ENCODE measurements at regions not wholly inside any gene's neighbourhood (a gene's known extent, or its start where the extent isn't known, plus 50 kb on each side); places are given as distances from the start of the nearest gene placed in this dataset.

DNA sequence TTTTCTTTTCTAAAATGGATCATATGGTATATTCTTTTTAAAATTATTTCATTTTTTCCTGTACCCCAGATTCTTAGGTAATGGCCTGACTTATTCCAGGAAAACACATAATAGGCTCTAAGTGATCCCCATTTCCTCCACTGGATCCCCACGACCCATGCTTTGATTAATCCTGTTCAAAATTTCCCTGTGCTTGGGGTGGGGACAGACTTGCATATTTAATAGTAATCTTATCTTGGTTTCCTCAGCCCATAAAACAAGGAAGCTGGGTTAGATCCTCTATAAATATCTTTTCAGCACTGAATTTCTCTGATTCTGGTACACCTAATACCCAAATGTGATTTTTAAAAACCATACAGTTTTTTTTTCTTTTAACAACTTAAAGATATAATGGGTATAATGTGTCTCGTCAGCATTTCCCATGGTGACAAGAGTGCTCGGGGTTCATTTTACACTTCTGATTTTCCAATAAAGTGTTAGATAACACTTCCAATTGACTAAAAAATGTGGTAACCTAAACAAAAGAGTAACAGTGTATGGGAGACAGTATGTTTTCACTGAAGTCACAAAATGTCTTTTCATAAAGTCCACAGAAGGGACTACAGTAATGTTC is 693.5 kb upstream of the TENM3 start:
- no peaks in the 10 kb centered on the region for H3K36me3 ChIP-seq (ENCODE audit: control insufficient read depth in 2 of 2, insufficient read depth in 2 of 2, low read length in 1 of 2)
- no peak for FAIRE-seq
- intact Hi-C loops (cut with micrococcal nuclease; ENCODE audit: unreplicated experiment) (no loop called here), in situ Hi-C loops (cut with MboI) (no loop called here)
- H2AFZ ChIP-seq (ENCODE audit: control insufficient read depth, low read depth, low read length), result no peak overlapping the region
- RAD21 ChIA-PET (ENCODE audit: unreplicated experiment), result no interaction called here
- H3K4me1 ChIP-seq (ENCODE audit: control insufficient read depth, insufficient read depth, low read length), result no peaks in the 10 kb centered on the region
- POLR2A ChIA-PET, result no interaction called here
- H3K27me3 ChIP-seq (replicated peaks in 1 of 2; ENCODE audit: control insufficient read depth in 2 of 2, insufficient read depth in 2 of 2, low read length in 1 of 2), result no peaks in the 10 kb centered on the region
- SMC1A ChIA-PET (ENCODE audit: uncharacterized antibody, unreplicated experiment), result no interaction called here
- H3K4me3 ChIP-seq, result no peak overlapping the region
- H3K79me2 ChIP-seq (ENCODE audit: control insufficient read depth, insufficient read depth, low read length), result no peaks in the 10 kb centered on the region
- H3K9me3 ChIP-seq (replicated peaks; ENCODE audit: control insufficient read depth, insufficient read depth, low read length), result no peaks in the 10 kb centered on the region
- ATAC-seq, result no peak
- no peak for DNase-seq (ENCODE audit: low read depth, low spot score)
- no peak overlapping the region for H3K4me2 ChIP-seq (ENCODE audit: control insufficient read depth, insufficient read depth)
- no peak overlapping the region for H3K9ac ChIP-seq (ENCODE audit: control insufficient read depth, insufficient read depth, low read length)
- H4K20me1 ChIP-seq (ENCODE audit: control insufficient read depth, insufficient read depth), result no peaks in the 10 kb centered on the region
- 26% methylated on average over 3 of the region's 3 CpGs for WGBS (ENCODE audit: insufficient coverage, insufficient replicate concordance, low lambda C conversion rate, missing lambda C conversion rate)
- TF ChIP-seq CREB1 (IDR thresholded peaks at IDR 0.05; ENCODE audit: low read depth) (no peak), CBFB (IDR thresholded peaks at IDR 0.05; ENCODE audit: low read depth) (no peak), CREM (IDR thresholded peaks at IDR 0.05; ENCODE audit: low read depth) (no peak), SUPT20H (IDR thresholded peaks at IDR 0.05; ENCODE audit: borderline replicate concordance, control insufficient read depth, low read depth, low read length) (no peak), ZNF207 (IDR thresholded peaks at IDR 0.05; ENCODE audit: borderline replicate concordance) (no peak), NFYA (IDR thresholded peaks at IDR 0.05; ENCODE audit: borderline replicate concordance, low read depth, low read length) (no peak), TCF7 (IDR thresholded peaks at IDR 0.05; ENCODE audit: borderline replicate concordance) (no peak), TCF12 (IDR thresholded peaks at IDR 0.05; ENCODE audit: low read depth, low read length) (no peak), PML (IDR thresholded peaks at IDR 0.05; ENCODE audit: low read length) (no peak), TCF3 (IDR thresholded peaks at IDR 0.05; ENCODE audit: borderline replicate concordance, insufficient read depth, low read depth, low read length) (no peak)
- TF ChIP-seq, protein P1, sequence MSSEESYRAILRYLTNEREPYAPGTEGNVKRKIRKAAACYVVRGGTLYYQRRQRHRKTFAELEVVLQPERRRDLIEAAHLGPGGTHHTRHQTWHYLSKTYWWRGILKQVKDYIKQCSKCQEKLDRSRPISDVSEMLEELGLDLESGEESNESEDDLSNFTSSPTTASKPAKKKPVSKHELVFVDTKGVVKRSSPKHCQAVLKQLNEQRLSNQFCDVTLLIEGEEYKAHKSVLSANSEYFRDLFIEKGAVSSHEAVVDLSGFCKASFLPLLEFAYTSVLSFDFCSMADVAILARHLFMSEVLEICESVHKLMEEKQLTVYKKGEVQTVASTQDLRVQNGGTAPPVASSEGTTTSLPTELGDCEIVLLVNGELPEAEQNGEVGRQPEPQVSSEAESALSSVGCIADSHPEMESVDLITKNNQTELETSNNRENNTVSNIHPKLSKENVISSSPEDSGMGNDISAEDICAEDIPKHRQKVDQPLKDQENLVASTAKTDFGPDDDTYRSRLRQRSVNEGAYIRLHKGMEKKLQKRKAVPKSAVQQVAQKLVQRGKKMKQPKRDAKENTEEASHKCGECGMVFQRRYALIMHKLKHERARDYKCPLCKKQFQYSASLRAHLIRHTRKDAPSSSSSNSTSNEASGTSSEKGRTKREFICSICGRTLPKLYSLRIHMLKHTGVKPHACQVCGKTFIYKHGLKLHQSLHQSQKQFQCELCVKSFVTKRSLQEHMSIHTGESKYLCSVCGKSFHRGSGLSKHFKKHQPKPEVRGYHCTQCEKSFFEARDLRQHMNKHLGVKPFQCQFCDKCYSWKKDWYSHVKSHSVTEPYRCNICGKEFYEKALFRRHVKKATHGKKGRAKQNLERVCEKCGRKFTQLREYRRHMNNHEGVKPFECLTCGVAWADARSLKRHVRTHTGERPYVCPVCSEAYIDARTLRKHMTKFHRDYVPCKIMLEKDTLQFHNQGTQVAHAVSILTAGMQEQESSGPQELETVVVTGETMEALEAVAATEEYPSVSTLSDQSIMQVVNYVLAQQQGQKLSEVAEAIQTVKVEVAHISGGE (CRISPR knock-in tag; IDR thresholded peaks at IDR 0.05), result no peak
- CTCF ChIA-PET, result no interaction called here
- H3K27ac ChIP-seq (ENCODE audit: control insufficient read depth, insufficient read depth), result no peak overlapping the region
- BruUV-seq (replicated peaks), result no TSS peak

Data from GM12878 (cell line).